NCI-H1930 (cell line): ENCODE measurements at regions not wholly inside any gene's neighbourhood (a gene's known extent, or its start where the extent isn't known, plus 50 kb on each side); places are given as distances from the start of the nearest gene placed in this dataset.

Experiments
- DNase-seq, 2 experiments: peaks; one replicate each; lab custom pipeline; 2025; lab: John Stamatoyannopoulos, UW

GRCh38 chrX:37287741-37288444 is 61.3 kb upstream of the PRRG1 start:
- DNase-seq = peak in 1 of 2 experiments; percentile 1

DNA sequence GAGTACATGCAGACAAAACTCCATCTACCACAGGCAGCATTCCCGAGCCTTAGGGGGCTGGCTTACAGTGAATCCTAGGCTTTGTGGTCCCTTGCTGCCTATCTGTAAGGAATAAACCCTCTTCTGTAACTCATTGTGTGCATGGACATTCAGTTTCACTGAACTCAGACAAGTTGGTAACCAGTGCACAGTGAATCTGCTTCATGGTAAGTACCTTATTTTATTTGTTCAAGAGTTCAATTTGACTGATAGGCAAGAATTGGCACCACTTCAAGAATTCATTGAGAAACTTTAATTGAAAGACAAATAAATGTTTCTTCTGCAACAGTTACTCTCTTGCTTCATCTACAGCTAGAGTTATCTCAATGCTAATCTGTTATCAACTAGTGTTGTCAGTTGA is 57.2 kb upstream of the PRRG1 start:
- DNase-seq = no peak
